ENCODE measurements at regions not wholly inside any gene's neighbourhood (a gene's known extent, or its start where the extent isn't known, plus 50 kb on each side); places are given as distances from the start of the nearest gene placed in this dataset.
"Not testable (repeated sequence)": the region's sequence is repeated elsewhere in the genome, so short reads cannot be mapped to it uniquely, and the experiment has no call there.

DNA sequence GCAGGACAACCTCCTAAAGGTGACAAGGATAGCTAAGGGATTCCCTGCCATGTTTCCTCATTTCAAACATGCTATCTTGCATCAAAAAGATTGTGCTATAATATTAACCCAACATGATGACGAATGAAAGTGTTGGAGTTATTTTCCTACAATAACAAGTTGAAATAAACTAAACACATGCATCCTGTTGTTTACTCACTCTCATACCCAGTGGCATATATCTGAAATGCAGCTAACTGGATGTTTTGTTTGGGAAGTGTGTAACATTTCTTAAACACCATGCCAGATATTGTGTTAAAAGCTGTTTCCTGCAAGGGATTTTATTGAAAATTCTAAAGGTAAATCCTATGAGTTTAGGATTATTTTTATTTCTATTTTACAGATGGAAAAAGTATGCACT, 139.6 kb downstream of the TFPI2 start:
- in situ Hi-C loops (cut with HindIII; ENCODE audit: low sequenced_read_pairs): no loop called here

DNA sequence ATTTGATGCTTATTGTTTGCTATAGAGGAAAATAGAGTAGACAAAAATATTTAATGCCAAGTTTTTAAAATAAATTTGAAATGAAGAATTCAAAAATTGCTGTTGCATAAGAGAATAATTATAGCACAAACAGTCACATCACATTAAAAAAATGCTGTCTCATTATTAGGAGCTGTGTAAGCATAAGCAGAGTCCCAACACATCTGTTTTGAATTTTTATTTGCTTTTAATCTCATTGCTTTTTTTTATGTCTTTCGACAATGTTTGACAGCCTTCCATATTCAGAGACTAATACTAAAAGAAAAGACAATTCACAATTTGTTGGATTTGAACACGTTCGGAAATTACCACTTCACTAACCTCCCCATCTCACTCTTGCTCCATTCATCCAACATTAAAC, 143.5 kb downstream of the TFPI2 start:
- in situ Hi-C loops (cut with HindIII; ENCODE audit: low sequenced_read_pairs): no loop called here

- in situ Hi-C loops (cut with HindIII; ENCODE audit: low sequenced_read_pairs): no loop called here
Observed at GRCh38 chr7:93739424-93739823, 151.1 kb downstream of the TFPI2 start.

GRCh38 chr7:93737953-93738352, 152.6 kb downstream of the TFPI2 start:
- in situ Hi-C loops (cut with HindIII; ENCODE audit: low sequenced_read_pairs): no loop called here

GRCh38 chr7:93736668-93737369, 153.7 kb downstream of the TFPI2 start:
- in situ Hi-C loops (cut with HindIII; ENCODE audit: low sequenced_read_pairs): no loop called here

- in situ Hi-C loops (cut with HindIII; ENCODE audit: low sequenced_read_pairs): no loop called here
Observed at GRCh38 chr7:93728292-93728691, 153.8 kb upstream of the CALCR start.

DNA sequence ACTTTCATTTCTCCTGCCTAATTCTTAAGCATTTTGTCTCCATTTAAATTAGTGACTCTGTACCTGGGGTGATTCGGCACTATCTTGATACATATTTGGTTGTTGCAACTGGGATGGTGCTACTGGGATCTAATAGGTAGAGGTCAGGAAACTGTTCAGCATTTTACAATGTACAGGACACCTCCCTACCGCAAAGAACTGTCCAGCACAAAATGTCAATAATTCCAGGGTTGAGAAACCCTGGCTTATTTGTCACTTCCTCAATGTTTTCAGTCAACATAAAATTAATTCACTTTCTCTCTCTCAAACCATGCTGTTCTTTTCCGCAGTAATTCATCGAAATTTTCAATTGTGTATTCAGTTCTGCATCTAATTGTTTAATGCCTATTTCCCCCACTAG, 151.4 kb upstream of the CALCR start:
- in situ Hi-C loops (cut with HindIII; ENCODE audit: low sequenced_read_pairs): no loop called here

DNA sequence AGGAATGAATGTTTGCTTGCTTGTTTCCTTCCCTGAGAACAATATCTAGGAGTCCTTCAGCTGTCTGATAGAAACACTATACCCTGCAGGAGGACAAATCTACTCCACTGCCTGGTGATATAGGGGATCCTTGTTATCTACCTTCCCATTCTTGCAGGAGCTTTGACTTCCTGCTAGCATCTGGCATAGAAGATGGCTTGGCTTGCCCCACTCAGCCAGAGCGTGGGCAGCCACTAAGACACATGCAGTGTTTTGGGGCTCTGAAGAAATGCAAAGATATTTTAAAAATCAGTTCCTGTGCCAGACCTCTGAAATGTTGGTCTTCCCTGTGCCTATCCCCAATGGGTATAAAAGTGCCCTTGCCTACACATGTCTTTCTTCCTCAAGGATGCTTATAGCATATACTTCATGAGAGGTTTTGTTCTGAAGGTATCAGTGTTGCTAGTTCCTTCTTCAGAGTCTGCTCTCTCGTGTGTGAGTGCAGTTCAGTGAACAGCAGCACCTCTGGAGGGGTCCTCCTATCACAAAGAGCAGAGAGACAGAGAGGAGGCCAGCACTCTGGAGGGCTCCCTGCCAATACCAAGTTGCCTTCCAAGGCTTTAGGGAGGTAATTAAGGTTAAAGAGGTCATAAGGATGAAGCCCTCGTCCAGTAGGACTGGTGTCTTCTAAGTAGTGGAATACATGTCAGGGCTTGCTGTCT, 149.1 kb upstream of the CALCR start:
- in situ Hi-C loops (cut with HindIII; ENCODE audit: low sequenced_read_pairs): no loop called here

- in situ Hi-C loops (cut with HindIII; ENCODE audit: low sequenced_read_pairs): no loop called here
Observed at GRCh38 chr7:93720106-93720505, 145.6 kb upstream of the CALCR start.

GRCh38 chr7:93719546-93719945, 145.0 kb upstream of the CALCR start:
- in situ Hi-C loops (cut with HindIII; ENCODE audit: low sequenced_read_pairs): no loop called here

DNA sequence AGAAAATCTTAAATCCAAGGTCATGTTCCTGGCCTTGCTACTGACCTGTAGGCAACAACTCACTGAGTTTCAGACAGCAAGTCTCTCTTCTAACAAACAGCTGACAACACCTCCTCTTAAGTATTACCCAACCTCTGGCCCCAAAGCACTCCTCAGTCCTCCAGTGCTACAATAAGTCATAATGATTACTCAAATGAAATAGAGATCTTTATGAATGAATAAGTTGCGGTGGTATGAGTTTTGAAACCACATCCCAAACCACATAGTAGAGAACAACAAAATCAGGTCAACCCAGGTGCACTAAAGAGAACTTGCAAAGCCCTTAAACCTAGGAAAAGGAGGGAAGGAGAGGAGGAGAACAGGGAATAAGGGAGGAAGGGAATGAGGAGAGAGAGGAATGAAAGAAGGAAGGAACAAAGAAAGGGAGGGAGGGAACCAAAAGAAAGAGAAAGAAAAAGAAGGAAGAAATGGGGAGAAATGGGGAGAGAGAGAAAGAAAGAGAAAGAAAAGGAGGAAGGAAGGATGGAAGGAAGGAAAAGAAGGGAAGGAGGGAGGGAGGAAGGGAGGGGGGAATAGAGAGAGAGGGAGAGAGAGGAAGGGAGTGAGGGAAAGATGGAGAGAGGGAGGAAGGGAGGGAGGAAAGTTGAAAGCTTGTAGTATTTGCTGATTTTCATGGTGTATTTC, 142.8 kb upstream of the CALCR start:
- in situ Hi-C loops (cut with HindIII; ENCODE audit: low sequenced_read_pairs): no loop called here

- in situ Hi-C loops (cut with HindIII; ENCODE audit: low sequenced_read_pairs): no loop called here
Observed at GRCh38 chr7:93715234-93715633, 140.7 kb upstream of the CALCR start.

DNA sequence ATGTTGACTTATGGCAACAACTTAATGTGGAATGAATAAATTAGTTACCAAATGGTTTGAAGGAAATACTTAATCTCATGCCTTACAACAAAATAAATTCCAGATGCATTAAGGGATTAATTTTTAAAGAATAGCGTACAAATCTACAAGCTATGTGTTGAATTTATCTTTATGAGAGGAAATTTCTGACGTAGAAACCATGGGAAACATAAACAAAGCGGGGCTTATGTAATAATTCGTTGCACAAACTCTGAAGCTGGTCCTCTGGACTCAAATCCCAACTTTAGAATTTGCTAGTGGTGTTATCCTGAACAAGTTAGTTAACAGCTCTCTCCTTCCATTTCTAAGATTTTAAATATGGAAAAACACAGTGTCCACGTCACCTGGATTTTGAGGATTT, 137.4 kb upstream of the CALCR start:
- in situ Hi-C loops (cut with HindIII; ENCODE audit: low sequenced_read_pairs): no loop called here

DNA sequence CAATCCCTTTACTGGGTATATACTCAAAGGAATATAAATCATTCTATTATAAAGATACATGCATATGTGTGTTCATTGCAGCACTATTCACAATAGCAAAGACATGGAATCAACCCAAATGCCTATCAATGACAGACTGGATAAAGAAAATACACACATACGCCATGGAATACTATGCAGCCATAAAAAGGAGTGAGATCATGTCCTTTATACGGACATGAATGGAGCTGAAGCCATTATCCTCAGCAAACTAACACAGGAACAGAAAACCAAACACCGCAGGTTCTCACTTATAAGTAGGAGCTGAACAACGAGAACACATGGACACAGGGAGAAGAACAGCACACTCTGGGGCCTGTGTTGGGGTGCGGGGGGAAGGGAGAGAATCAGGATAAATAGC, 133.7 kb upstream of the CALCR start:
- in situ Hi-C loops (cut with HindIII; ENCODE audit: low sequenced_read_pairs): not testable (repeated sequence)

DNA sequence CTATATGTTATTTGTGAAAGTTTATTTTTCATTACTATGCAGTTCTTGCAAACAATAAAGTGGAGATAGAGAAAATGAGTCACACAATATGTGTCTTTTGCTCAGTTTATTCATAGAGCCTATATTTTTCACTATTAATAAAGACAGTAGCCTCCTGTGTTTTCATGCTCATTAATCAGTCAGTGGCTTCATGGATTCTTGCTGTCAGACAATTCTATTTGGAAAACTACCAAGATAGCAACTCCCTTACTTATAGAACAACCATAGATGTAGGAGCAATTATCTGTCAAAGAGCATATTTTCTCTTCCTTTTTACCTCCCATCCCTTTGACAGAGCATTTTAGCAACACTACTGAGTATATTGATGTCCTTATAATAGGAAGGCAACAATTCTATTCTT, 132.7 kb upstream of the CALCR start:
- in situ Hi-C loops (cut with HindIII; ENCODE audit: low sequenced_read_pairs): no loop called here

- in situ Hi-C loops (cut with HindIII; ENCODE audit: low sequenced_read_pairs): not testable (repeated sequence)
Observed at GRCh38 chr7:93706162-93706561, 131.6 kb upstream of the CALCR start.

GRCh38 chr7:93704217-93704616, 129.7 kb upstream of the CALCR start:
- in situ Hi-C loops (cut with HindIII; ENCODE audit: low sequenced_read_pairs): no loop called here

- in situ Hi-C loops (cut with HindIII; ENCODE audit: low sequenced_read_pairs): no loop called here
Observed at GRCh38 chr7:93697901-93698300, 123.4 kb upstream of the CALCR start.

- in situ Hi-C loops (cut with HindIII; ENCODE audit: low sequenced_read_pairs): no loop called here
Observed at GRCh38 chr7:93693796-93694195, 119.3 kb upstream of the CALCR start.

- in situ Hi-C loops (cut with HindIII; ENCODE audit: low sequenced_read_pairs): no loop called here
Observed at GRCh38 chr7:93690021-93690420, 115.5 kb upstream of the CALCR start.

GRCh38 chr7:93678185-93678584, 103.7 kb upstream of the CALCR start:
- in situ Hi-C loops (cut with HindIII; ENCODE audit: low sequenced_read_pairs): no loop called here

All from endothelial cell of hepatic sinusoid (primary cell).